Skeletal muscle satellite cell (primary cell): ENCODE measurements at regions not wholly inside any gene's neighbourhood (a gene's known extent, or its start where the extent isn't known, plus 50 kb on each side); places are given as distances from the start of the nearest gene placed in this dataset.
"Not testable (repeated sequence)": the region's sequence is repeated elsewhere in the genome, so short reads cannot be mapped to it uniquely, and the experiment has no call there.

Experiments used
- H3K27me3 ChIP-seq: 2 replicates; pipeline ENCODE4 v1.7.0; 2013; ENCODE audit warnings: low read length; ENCODE audit not compliant: control insufficient read depth, insufficient read depth
- H3K36me3 ChIP-seq: 2 replicates; pipeline ENCODE4 v1.7.0; 2013; ENCODE audit warnings: mild to moderate bottlenecking, control low read depth, low read length; ENCODE audit not compliant: insufficient read depth
- H3K4me1 ChIP-seq: 2 replicates; pipeline ENCODE4 v1.7.0; 2013; ENCODE audit warnings: low read length; ENCODE audit not compliant: control insufficient read depth, insufficient read depth
- H3K4me2 ChIP-seq: 2 replicates; pipeline ENCODE4 v1.7.0; 2013; ENCODE audit warnings: mild to moderate bottlenecking, low read length
- H3K4me3 ChIP-seq: 2 replicates; pipeline ENCODE4 v1.7.0; 2013; ENCODE audit warnings: low read length
- H3K9ac ChIP-seq: 2 replicates; pipeline ENCODE4 v1.7.0; 2013; ENCODE audit warnings: mild to moderate bottlenecking, low read depth, low read length, moderate library complexity
- H3K9me3 ChIP-seq: replicated peaks from 2 replicates; pipeline ENCODE4 v1.7.0; 2013; ENCODE audit warnings: mild to moderate bottlenecking, control low read depth, low read length

DNA sequence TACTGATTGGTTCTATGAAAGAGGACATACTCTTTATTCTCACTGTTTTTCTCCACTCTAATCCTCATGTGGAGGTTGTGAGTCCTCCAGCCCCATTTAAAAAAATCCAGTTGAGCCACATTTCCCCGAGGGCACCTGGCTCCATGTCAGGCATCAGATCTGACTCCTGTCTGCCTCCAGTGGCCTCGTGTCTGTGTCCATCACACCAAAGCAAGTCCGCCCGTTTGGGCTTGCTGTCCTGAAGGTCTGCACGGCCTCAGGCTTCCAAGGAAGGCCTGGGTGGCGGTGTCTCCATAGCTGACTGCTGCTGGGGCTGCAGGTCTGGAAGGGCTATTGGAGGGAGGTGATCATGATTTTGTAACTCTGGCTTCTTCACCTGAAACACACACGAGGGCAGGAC, 233.4 kb upstream of the PLGLB2 start:
- H3K9me3 ChIP-seq, H3K27me3 ChIP-seq: not testable (repeated sequence)

DNA sequence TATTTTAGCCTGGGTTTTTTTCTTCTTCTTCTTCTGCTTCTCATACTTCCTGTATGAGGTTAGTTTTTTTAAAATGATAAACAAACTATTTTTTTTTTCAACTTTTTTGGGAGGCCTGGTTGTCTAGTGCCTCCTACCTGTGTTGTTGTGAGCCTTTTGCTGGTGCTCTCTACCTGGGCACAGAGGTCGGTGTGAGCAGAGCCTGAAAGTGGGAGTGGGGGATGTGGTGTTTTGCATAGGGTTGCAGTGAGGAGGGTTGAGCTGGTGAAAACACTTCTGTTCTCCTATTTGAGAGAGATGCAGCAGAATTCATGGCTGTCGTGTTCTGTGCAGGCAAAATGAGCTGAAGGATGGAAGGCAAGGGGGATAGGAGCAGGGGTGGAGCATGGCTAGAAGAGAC, 232.7 kb upstream of the PLGLB2 start:
- not testable (repeated sequence) for H3K27me3 ChIP-seq

More for the DNA sequence above, 233.4 kb upstream of the PLGLB2 start:
- H3K36me3 ChIP-seq, H3K9ac ChIP-seq, H3K4me1 ChIP-seq, H3K4me2 ChIP-seq, H3K4me3 ChIP-seq: not testable (repeated sequence)

DNA sequence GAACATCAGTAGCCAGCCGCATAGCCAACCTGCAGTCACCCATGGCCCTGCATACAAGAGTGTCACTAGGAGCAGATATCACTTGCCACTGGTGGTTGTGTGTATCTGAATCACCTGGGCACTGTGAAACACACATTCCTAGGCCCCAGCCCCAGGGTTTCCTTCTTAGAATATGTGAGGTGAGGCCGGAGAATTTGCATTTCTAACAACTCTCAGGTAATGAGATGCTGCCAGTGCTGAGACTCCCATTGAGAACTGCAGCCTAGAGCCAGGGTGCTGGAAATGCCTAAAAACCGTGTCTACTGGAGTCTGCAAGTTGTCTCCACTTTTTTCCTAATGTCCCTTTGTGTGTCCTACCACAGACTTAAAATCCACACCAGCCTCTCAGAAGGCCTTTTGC, 232.0 kb upstream of the PLGLB2 start:
- H3K9me3 ChIP-seq, H3K9ac ChIP-seq, H3K4me1 ChIP-seq, H3K4me3 ChIP-seq, H3K36me3 ChIP-seq, H3K27me3 ChIP-seq, H3K4me2 ChIP-seq: not testable (repeated sequence)

More for the DNA sequence above, 232.7 kb upstream of the PLGLB2 start:
- not testable (repeated sequence) for H3K4me1 ChIP-seq, H3K9me3 ChIP-seq, H3K9ac ChIP-seq, H3K36me3 ChIP-seq, H3K4me3 ChIP-seq, H3K4me2 ChIP-seq

DNA sequence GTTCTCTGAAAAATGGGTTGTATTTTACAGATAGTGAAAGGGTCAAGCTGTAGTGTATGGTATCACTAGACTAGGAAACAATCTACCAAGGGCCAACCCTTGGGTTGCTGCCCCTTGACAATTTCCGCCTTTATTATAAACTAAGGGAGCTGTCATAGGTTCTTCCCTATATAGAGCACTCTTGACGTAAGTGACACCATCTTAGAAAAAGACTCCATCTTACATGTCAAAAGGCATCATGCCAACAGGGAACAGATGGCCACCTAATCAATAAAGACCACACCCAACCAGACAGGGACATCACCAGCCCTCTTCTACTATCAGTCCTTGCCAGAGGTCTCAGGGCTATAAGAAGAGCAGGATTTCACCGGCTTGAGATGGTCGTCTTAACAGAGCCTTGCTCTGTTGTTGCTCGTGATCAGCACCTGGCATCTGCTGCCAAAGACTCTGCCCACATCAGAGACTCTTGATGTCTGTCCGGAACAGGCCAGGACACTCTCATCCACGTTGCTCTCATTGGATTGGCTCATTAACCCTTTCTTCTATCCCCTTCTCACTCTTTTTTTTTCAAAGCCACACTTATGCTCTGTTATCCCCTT, 231.4 kb upstream of the PLGLB2 start:
- not testable (repeated sequence) for H3K4me2 ChIP-seq, H3K4me1 ChIP-seq, H3K27me3 ChIP-seq, H3K9me3 ChIP-seq, H3K36me3 ChIP-seq, H3K9ac ChIP-seq, H3K4me3 ChIP-seq

DNA sequence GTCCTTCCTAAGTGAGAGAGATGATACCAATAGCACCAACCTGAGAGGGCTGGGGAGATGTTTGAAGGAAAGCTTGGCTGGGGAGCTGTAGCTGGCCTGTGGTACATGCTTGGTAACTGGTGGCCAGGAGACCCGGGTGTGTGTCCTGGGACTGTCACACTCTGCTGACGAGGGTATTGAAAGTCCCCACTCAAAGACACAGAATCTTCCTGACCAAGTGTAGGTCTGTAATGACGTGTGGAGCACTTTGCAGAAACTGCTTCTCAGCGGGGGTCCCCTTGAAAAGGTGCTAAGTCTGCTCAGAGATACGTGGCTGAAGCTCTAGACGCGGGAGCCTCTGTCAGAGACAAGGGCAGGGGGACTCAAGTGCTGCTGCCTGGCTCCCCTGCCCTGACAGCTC, 230.4 kb upstream of the PLGLB2 start:
- not testable (repeated sequence) for H3K4me2 ChIP-seq, H3K9ac ChIP-seq

DNA sequence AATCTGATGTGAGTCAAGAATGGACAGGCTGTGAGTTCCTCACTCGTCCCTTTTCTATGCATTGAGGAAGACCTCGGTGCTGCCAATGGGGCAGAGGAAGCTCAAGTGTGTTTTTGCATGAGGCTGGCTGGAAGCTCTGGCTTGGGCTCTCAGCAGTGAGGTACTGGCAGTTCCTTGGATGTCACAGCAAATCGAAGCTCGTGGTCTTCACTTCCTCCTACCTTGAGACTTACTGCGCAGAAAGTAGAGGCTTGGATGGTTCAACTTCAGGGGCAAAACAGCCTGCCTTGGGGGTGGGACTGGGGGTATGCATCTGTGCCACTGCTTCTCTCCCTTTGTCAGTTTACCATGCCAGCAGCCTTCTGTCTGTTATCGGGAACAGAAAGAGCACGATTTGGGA, 229.8 kb upstream of the PLGLB2 start:
- H3K4me1 ChIP-seq, H3K27me3 ChIP-seq, H3K36me3 ChIP-seq, H3K9ac ChIP-seq, H3K4me3 ChIP-seq, H3K4me2 ChIP-seq, H3K9me3 ChIP-seq: not testable (repeated sequence)

More for the DNA sequence above, 230.4 kb upstream of the PLGLB2 start:
- not testable (repeated sequence) for H3K4me1 ChIP-seq, H3K9me3 ChIP-seq, H3K4me3 ChIP-seq, H3K27me3 ChIP-seq, H3K36me3 ChIP-seq

DNA sequence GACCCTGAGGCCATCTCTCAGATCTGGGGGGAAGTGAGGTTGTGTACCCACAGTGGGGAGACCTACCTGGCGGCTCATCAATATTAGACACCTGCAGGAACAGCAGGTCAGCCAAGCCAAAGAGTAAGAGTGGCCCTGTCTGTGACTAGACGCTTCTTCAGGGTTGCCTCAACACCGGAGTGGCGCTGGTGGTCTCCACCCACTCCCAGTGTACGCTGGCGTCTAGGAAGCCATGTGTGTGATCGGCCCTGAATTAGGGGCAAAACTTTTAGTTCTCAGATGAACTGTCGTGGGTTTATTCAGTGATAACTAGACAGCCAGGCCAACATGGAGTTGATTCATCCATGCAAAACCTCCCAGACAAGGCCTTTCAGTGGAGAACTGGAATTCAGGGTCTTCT, 229.3 kb upstream of the PLGLB2 start:
- H3K27me3 ChIP-seq, H3K4me2 ChIP-seq, H3K36me3 ChIP-seq, H3K9ac ChIP-seq, H3K4me3 ChIP-seq, H3K4me1 ChIP-seq, H3K9me3 ChIP-seq: not testable (repeated sequence)

DNA sequence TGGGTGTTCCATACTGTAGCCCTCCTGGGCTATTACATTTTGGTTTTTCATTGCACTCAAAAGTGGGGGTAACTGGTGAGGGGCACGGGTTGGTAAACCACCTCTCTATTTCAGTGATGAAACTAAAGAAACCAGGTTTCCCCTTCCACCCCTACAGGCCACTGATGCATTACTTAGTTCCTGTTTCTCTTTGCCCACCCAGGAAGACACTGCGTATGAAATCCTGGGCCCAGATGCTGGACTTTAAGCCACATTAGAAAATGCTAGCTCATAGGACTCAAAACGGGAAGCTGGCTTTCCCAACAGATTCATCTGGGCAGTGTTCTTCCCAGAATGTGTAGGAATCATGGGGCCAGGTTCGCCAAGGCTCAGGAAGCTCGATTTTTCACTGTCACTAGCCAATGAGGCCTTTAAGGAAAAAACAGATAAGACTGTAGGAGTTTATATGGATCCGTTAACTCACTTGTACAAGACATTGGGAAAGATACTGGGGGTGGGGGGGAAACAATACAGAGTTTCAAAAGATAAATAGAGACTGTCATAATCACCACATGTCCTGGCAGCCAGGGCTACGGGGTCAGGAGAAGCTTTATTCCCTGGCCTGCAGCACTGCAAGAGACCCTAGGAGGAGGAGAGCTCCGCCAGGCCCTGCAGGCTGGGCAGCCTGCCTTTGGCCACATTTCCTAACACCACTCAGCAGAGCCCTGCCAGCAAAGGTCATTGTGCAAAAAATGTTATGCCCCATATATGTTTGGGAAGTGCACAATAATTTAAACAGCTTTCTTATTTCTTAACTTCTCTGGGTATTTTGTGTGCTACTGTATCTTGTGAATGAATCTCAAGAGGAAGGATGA, 228.5 kb upstream of the PLGLB2 start:
- not testable (repeated sequence) for H3K9ac ChIP-seq, H3K27me3 ChIP-seq, H3K4me2 ChIP-seq, H3K4me1 ChIP-seq, H3K9me3 ChIP-seq, H3K4me3 ChIP-seq, H3K36me3 ChIP-seq

DNA sequence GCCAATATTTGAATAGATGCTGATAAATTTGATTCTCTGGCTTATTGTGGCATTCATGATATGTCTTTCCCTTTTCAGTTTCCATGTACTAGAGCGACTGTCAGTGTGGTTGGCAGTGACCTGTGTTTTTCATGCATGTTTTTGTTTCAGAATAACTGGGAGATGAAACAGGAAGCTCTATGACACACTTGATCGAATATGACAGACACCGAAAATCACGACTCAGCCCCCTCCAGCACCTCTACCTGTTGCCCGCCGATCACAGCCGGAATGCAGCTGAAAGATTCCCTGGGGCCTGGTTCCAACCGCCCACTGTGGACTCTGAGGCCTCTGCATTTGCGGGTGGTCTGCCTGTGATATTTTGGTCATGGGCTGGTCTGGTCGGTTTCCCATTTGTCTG, 226.8 kb upstream of the PLGLB2 start:
- not testable (repeated sequence) for H3K4me1 ChIP-seq, H3K4me2 ChIP-seq, H3K9me3 ChIP-seq, H3K27me3 ChIP-seq, H3K36me3 ChIP-seq, H3K4me3 ChIP-seq, H3K9ac ChIP-seq

DNA sequence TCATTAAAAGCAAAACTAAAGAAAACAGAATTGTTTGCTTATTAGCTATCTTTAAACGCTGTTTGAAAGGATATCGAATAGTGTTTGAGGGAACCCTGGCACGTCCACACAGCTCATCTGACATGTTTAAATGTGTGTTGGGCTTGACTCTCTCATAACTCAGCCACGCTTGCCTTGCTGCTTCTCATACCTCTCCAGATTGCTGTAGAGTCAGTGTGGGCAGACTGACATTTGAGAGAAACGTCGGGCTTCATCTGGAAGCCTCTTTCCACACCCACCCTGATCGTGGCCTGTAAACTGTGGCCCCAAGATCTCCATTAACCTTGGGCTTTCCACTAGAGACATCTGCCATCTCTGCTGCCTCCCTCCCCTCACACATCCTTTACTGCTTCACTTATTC, 226.4 kb upstream of the PLGLB2 start:
- not testable (repeated sequence) for H3K4me1 ChIP-seq, H3K27me3 ChIP-seq, H3K4me2 ChIP-seq, H3K36me3 ChIP-seq, H3K9me3 ChIP-seq, H3K4me3 ChIP-seq, H3K9ac ChIP-seq

DNA sequence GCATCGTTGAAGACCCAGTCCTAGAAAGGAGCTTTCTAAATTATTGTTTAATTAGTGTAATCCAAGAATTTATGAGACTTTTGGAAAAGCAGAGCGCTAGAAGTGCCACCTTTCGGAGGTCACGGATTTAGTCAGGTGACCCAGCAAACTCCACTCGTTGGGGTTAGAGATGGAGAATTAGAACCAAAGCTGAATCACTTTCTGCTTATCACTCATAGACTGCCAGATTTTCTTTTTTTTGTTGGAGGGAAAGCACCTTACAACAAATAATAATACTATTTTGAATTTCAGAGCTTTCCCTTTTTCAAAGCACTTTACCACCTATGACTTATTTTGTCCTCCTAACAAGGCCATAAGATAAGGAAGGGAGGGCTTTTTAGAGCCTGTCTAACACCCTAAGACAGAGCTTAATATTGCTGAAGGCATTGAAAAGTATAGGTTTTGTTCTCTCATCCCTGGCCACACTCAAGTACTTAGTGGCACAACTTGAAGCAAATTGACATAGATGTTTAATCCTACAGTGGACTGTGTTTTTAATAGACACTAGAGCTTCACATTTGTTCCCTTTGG, 223.2 kb upstream of the PLGLB2 start:
- H3K4me2 ChIP-seq, H3K36me3 ChIP-seq, H3K9me3 ChIP-seq: not testable (repeated sequence)

DNA sequence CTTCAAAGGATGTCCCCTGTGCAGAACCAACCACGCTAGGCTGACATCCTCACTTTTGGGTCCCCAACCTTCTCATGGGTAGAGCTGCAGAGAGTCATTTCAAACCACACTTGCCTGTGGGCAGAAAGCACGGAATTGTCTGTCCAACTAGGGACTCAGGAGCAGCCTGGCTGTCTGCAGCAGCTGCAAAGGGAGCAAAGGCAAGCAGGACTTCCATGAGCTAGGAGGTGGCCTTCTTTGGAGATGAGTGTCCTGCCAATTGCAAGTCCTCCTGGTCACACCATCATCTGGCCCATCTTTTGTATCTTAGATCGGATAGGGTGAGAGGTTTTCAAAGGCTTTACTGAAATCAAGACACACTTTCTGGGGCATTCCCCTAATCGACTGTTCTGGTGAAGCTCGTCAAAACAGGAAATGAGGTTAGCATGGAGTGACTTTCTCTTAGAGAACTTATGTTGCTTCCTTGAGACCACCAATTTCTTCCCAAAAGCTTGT, 222.3 kb upstream of the PLGLB2 start:
- H3K4me1 ChIP-seq, H3K36me3 ChIP-seq, H3K9me3 ChIP-seq, H3K4me2 ChIP-seq, H3K27me3 ChIP-seq, H3K9ac ChIP-seq, H3K4me3 ChIP-seq: not testable (repeated sequence)

More for the DNA sequence above, 223.2 kb upstream of the PLGLB2 start:
- H3K4me3 ChIP-seq, H3K9ac ChIP-seq, H3K27me3 ChIP-seq, H3K4me1 ChIP-seq: not testable (repeated sequence)
